ENCODE measurements at regions not wholly inside any gene's neighbourhood (a gene's known extent, or its start where the extent isn't known, plus 50 kb on each side); places are given as distances from the start of the nearest gene placed in this dataset.

- no peak for DNase-seq (ENCODE audit: low read depth in 3 of 3)
Observed at GRCh38 chr13:85095418-85096272, 703.6 kb downstream of the SLITRK6 start.

DNA sequence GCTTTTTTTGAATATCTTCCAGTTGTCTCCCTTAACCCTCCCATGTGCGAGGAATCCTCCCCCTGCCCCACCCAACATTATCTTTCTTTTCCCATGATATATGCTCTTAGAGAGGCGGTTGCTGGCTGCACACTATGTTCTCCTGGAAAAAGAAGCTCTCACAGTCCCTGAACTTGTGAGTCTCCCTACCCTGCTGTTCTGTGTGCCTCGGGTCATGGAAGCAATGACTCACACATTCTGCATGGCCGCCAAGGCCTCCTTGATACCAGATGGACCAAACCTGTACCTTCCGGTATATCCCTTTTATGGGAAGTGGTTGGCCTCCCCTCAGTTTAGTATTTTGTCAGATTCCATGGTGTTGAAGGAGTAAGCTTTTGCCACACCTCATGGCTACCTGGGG is 705.4 kb downstream of the SLITRK6 start:
- no peak for DNase-seq (ENCODE audit: low read depth in 3 of 3)

- DNase-seq (ENCODE audit: low read depth in 3 of 3): no peak
Observed at GRCh38 chr13:85091631-85092234, 707.5 kb downstream of the SLITRK6 start.

DNA sequence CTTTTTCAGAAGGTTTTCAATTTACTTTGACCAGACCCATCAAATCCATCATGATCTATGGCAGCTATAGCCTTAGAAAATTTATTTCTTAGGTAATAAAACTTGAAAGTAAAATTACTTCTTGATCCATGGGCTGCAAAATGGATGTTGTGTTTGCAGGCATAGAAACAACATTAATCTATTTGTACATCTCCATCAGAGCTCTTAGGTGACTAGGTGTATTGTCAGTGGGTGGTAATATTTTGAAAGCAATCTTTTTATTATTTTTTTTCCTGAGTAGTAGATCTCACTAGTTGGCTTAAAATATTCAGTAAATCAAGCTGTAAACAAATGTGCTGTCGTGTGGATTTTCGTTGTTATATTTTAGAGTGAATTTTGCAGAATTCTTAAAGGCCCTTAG is 710.0 kb downstream of the SLITRK6 start:
- no peak for DNase-seq (ENCODE audit: low read depth in 3 of 3)

DNA sequence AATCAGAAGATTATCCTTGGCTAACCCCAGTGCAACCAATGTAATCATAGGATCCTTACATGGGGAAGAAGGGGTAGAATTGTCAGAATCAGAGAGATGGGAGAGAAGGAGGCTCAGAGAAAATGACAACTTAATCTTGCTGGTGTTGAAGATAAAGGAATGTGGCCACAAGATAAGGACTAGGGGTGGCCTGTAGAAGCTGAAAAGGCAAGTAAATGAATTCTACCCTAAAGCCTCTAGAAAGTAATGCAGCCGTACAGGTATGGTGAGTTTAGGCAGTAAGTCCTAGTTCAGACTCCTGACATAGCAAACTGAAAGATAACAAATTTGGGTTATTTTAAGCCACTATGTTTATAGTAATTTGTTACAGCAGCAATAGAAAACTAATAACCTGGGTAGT is 718.5 kb downstream of the SLITRK6 start:
- DNase-seq (ENCODE audit: low read depth in 3 of 3): no peak

- no peak for DNase-seq (ENCODE audit: low read depth in 3 of 3)
Observed at GRCh38 chr13:85076343-85076742, 722.9 kb downstream of the SLITRK6 start.

DNA sequence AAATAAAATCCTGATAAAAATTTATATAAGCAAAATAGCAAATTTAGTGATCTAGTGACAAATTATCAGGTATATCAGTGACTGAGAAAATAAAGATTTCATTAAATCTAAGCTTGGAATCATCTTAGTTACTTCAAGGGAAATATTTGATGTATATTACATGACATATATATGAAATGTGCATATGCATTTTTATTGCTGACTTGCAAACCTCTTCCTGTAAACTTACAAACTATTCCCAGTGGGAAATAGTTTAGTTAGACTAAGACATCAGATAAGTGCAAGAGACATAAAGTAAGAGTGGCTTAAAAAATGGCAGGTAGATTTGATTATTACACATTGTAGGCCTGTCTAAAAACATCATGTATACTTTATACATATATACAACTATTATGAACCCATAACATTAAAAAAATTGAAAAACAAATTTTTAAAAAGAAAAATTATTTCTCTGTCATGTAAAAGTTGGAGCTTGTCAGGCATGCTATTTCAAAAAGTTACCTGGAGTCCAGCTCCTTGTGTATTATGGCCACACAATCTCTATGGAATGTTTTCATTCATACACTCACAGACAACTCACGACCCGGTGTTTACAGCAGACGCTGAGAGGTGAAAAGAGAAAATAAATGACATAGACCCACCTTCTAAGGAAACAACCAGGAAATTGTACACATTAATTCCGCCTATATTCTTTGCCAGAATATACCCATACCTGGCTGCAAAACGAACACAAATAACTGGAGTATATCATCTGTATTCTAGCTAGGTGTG is 724.5 kb downstream of the SLITRK6 start:
- DNase-seq (ENCODE audit: low read depth in 3 of 3): no peak

DNA sequence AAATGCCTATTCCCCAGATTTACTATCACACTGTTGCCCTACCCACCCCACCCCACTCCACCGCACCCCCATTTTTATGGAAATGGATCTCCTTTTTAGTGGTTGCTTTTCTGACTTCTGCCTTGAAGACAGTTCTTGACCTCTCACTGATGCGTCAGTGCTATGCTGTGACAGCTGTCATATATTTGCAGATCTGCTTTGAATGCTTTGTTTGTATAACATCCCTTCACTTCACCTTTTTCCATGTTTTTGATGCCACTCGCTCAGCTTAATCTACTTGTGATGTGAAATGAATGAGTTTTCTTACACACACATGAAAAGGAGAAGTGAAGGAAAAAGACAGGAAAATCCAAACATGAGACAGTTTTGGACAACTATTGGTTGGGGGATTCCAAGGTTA is 731.0 kb downstream of the SLITRK6 start:
- DNase-seq (ENCODE audit: low read depth in 3 of 3): no peak

GRCh38 chr13:85040215-85040614 is 759.0 kb downstream of the SLITRK6 start:
- no peak for DNase-seq (ENCODE audit: low read depth in 3 of 3)

DNA sequence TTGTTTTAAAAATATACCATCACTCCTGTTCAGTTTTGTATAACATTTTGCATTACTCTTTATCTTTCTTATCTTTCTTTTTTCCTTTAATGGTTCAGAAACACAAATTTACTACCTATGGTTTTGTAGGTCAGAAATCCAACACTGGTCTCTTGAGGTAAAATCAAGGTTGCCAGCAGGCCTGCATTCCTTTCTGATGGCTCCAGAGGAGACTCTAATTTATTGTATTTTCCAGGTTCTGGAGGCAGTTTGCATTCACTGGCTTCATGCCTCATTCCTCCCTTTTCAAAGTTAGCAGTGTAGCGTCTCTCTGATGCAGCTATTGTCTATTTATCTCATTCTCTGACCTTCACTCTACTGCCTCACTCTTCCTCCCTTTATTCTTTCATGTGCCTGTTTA is 767.4 kb downstream of the SLITRK6 start:
- DNase-seq (ENCODE audit: low read depth in 3 of 3): no peak

- no peak for DNase-seq (ENCODE audit: low read depth in 3 of 3)
Observed at GRCh38 chr13:85028035-85028434, 771.2 kb downstream of the SLITRK6 start.

DNA sequence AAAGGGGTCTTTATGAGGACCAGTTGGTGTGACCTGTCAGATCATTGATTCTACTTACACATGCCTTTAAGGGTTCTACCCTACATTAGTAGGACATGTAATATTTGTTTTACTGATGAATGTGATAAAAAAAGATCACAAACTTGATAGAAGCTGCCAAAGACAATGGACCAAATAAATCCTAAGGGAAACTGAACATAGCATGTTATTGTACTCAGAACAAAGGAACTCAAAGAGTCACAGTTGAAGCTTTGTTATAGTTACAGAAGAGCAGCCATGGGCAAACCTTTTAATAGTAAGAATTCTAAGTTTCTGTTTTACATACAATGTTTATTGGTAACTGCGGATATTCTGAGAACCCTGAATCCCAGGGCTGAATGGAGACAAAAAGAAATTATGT is 780.1 kb downstream of the SLITRK6 start:
- no peak for DNase-seq (ENCODE audit: low read depth in 3 of 3)

- no peak for DNase-seq (ENCODE audit: low read depth in 3 of 3)
Observed at GRCh38 chr13:85013006-85013405, 786.2 kb downstream of the SLITRK6 start.

- DNase-seq (ENCODE audit: low read depth in 3 of 3): no peak
Observed at GRCh38 chr13:85009447-85009846, 789.8 kb downstream of the SLITRK6 start.

DNA sequence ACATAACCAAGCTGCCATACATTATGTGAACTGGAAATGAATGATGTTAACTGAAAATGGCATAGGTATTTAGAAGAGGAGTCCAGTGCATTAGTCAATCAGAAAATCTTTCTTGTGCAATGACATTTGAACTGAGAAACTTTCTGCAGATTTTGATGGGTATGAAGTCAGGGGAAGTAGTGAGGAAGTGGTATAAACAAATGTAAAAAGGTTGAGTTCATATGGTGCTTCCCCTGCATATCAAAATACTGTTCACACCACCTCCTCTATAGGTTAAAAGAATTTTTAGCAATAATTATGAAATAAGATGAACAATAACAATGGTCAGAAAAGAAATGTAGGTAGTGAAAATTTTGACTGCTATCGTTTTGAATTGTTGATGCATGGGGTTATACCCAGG is 800.0 kb downstream of the SLITRK6 start:
- no peak for DNase-seq (ENCODE audit: low read depth in 3 of 3)

- DNase-seq (ENCODE audit: low read depth in 3 of 3): no peak
Observed at GRCh38 chr13:84998681-84999080, 800.5 kb downstream of the SLITRK6 start.

DNA sequence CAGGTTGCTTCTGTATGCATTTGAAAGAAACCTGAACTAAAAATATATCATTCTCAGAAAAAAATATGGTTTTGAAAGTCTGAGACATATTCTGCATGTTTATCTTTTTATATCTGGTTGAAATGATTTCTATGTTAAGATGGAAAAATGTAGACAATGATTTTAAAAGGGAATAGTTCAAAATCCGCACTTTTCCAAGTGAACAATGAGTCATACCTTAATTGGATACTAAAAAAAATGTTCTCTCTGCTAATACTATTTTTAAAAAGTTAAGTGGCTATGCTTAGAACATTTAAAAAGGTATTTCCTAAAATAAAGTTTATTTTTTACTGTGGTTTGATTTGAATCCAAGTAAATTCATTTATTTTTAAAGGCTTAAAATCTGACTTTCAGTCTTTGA is 801.4 kb downstream of the SLITRK6 start:
- DNase-seq (ENCODE audit: low read depth in 3 of 3): no peak

GRCh38 chr13:84994582-84994981 is 804.6 kb downstream of the SLITRK6 start:
- no peak for DNase-seq (ENCODE audit: low read depth in 3 of 3)

GRCh38 chr13:84985860-84986259 is 813.4 kb downstream of the SLITRK6 start:
- no peak for DNase-seq (ENCODE audit: low read depth in 3 of 3)

- DNase-seq (ENCODE audit: low read depth in 3 of 3): no peak
Observed at GRCh38 chr13:84983321-84983720, 815.9 kb downstream of the SLITRK6 start.

DNA sequence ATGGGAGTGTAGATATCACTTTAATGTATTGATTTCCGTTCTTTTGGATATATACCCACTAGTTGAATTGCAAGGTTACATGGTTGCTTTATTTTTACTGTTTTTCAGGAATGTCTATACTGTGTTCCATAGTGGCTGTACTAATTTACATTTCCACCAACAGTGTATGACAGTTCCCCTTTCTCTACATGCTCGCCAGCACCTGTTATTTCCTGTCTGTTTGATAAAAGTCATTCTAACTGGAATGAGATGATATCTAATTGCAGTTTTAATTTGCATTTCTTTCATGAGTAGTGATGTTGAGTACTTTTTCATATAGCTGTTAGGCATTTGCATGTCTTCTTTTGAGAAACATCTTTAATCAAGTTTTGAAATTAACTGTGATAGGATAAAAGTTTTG is 818.6 kb downstream of the SLITRK6 start:
- DNase-seq (ENCODE audit: low read depth in 3 of 3): no peak

GRCh38 chr13:84978851-84979250 is 820.4 kb downstream of the SLITRK6 start:
- DNase-seq (ENCODE audit: low read depth in 3 of 3): no peak

- DNase-seq (ENCODE audit: low read depth in 3 of 3): no peak
Observed at GRCh38 chr13:84973661-84974060, 825.6 kb downstream of the SLITRK6 start.
